Activated CD8-positive, alpha-beta T cell treated with anti-CD3 and anti-CD28 coated beads, Interleukin-2, amount 10 ng/mL, durations not matched to agents 7 days and 5 days (primary cell): ENCODE measurements at regions not wholly inside any gene's neighbourhood (a gene's known extent, or its start where the extent isn't known, plus 50 kb on each side); places are given as distances from the start of the nearest gene placed in this dataset.

Source experiments
- ATAC-seq: fragments of 150-1000 bp; cut with Tn5 transposase; one replicate; pipeline ENCODE4 v1.10.0; 2021; ENCODE audit warnings: moderate library complexity
- CTCF ChIA-PET: fragments of 350-600 bp; sonication (Branson Sonifier 250); formaldehyde crosslinking; loops from one replicate; lab custom pipeline; 2021; ENCODE audit warnings: antibody characterized with exemption; lab: Charles Lee
- POLR2A ChIA-PET: fragments of 350-600 bp; sonication (Branson Sonifier 250); formaldehyde crosslinking; loops from one replicate; lab custom pipeline; 2021; ENCODE audit warnings: antibody characterized with exemption; lab: Charles Lee
- DNase-seq: peaks from one replicate; pipeline ENCODE4 v3.0.0-alpha.2; 2020
- H3K27ac Mint-ChIP-seq: one replicate; pipeline ENCODE4 v1.8.0; 2021; ENCODE audit warnings: mild to moderate bottlenecking, mixed read lengths
- H3K27me3 Mint-ChIP-seq: one replicate; pipeline ENCODE4 v1.8.0; 2021; ENCODE audit warnings: low read depth, mixed read lengths
- H3K36me3 Mint-ChIP-seq: one replicate; pipeline ENCODE4 v1.8.0; 2021; ENCODE audit warnings: low read depth, mixed read lengths
- H3K4me1 Mint-ChIP-seq: one replicate; pipeline ENCODE4 v1.8.0; 2021; ENCODE audit warnings: low read depth, mixed read lengths
- H3K4me3 Mint-ChIP-seq: one replicate; pipeline ENCODE4 v1.8.0; 2021; ENCODE audit warnings: mild to moderate bottlenecking, mixed read lengths
- H3K9me3 Mint-ChIP-seq: one replicate; pipeline ENCODE4 v1.8.0; 2022; ENCODE audit warnings: mixed read lengths; ENCODE audit not compliant: insufficient read depth

DNA sequence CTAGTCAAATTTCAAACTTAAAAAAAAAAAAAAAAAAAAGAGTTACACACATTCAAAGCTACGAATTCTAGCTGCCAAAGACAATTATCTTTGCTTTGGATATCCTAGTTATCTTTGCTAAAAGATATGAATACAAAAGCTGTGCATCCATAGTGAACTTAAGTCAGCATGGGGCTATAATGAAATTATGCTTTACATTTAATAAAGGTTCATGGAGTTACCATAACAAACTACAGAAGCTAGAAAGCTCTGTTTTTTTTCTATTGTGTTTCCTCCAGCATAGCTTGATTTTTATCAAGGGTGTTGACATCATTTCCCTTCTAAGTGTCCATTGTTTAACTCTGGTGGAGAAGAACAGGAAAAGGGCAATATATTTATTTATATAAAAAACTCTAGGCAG is 234.1 kb downstream of the ANKRD50 start:
- Mint-ChIP-seq H3K27ac (no peak overlapping the region), H3K9me3 (no peaks in the 10 kb centered on the region), H3K4me3 (no peak overlapping the region), H3K4me1 (no peaks in the 10 kb centered on the region), H3K27me3 (peaks cover 3% of the 10 kb centered on the region), H3K36me3 (no peaks in the 10 kb centered on the region)
- CTCF ChIA-PET = no interaction called here
- ATAC-seq = no peak
- POLR2A ChIA-PET = no interaction called here
- no peak for DNase-seq

DNA sequence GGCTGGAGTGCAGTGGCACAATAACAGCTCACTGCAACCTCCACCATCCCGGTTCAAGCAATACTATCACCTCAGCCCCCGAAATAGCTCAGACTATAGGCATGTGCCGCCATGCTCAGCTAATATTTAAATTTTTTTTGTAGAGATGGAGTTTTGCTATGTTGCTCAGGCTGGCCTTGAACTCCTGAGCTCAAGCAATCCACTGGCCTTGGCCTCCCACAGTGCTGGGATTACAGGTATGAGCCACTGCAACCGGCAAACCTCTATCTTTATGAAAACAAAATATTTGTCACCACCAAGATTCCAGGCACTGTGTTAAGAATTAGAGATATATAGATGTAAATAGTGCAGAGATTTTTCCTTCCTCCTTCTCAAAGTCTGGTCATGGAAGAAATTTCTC is 232.5 kb downstream of the ANKRD50 start:
- no peaks in the 10 kb centered on the region for H3K4me1 Mint-ChIP-seq
- no peak overlapping the region for H3K4me3 Mint-ChIP-seq
- ATAC-seq = no peak
- ChIA-PET CTCF (no interaction called here), POLR2A (no interaction called here)
- H3K9me3 Mint-ChIP-seq = no peaks in the 10 kb centered on the region
- H3K27me3 Mint-ChIP-seq = peaks cover 3% of the 10 kb centered on the region
- H3K27ac Mint-ChIP-seq = no peak overlapping the region
- H3K36me3 Mint-ChIP-seq = no peaks in the 10 kb centered on the region
- DNase-seq = no peak

- ChIA-PET POLR2A (no interaction called here), CTCF (no interaction called here)
- no peaks in the 10 kb centered on the region for H3K36me3 Mint-ChIP-seq
- no peaks in the 10 kb centered on the region for H3K9me3 Mint-ChIP-seq
- no peak overlapping the region for H3K4me3 Mint-ChIP-seq
- no peak for ATAC-seq
- H3K27ac Mint-ChIP-seq = no peak overlapping the region
- peaks cover 3% of the 10 kb centered on the region for H3K27me3 Mint-ChIP-seq
- H3K4me1 Mint-ChIP-seq = no peaks in the 10 kb centered on the region
- no peak for DNase-seq
Observed at GRCh38 chr4:124481123-124481522, 231.4 kb downstream of the ANKRD50 start.

- no peaks in the 10 kb centered on the region for H3K9me3 Mint-ChIP-seq
- ATAC-seq (no peak), DNase-seq (no peak)
- no peaks in the 10 kb centered on the region for H3K4me1 Mint-ChIP-seq
- ChIA-PET POLR2A (no interaction called here), CTCF (no interaction called here)
- H3K36me3 Mint-ChIP-seq = no peaks in the 10 kb centered on the region
- no peak overlapping the region for H3K4me3 Mint-ChIP-seq
- peaks cover 3% of the 10 kb centered on the region for H3K27me3 Mint-ChIP-seq
- no peak overlapping the region for H3K27ac Mint-ChIP-seq
Observed at GRCh38 chr4:124483048-124483906, 229.3 kb downstream of the ANKRD50 start.

GRCh38 chr4:124484008-124484407 is 228.5 kb downstream of the ANKRD50 start:
- no peak for DNase-seq
- CTCF ChIA-PET = no interaction called here
- Mint-ChIP-seq H3K36me3 (no peaks in the 10 kb centered on the region), H3K27me3 (peaks cover 3% of the 10 kb centered on the region), H3K4me3 (no peak overlapping the region), H3K9me3 (no peaks in the 10 kb centered on the region), H3K4me1 (no peaks in the 10 kb centered on the region), H3K27ac (no peak overlapping the region)
- POLR2A ChIA-PET = no interaction called here
- ATAC-seq = no peak

GRCh38 chr4:124484940-124485339 is 227.6 kb downstream of the ANKRD50 start:
- ATAC-seq (no peak), DNase-seq (no peak)
- Mint-ChIP-seq H3K9me3 (no peaks in the 10 kb centered on the region), H3K4me3 (no peak overlapping the region), H3K27me3 (peaks cover 3% of the 10 kb centered on the region), H3K36me3 (no peaks in the 10 kb centered on the region), H3K4me1 (no peaks in the 10 kb centered on the region), H3K27ac (no peak overlapping the region)
- ChIA-PET POLR2A (no interaction called here), CTCF (no interaction called here)

GRCh38 chr4:124486423-124486822 is 226.1 kb downstream of the ANKRD50 start:
- ChIA-PET CTCF (no interaction called here), POLR2A (no interaction called here)
- H3K36me3 Mint-ChIP-seq = no peaks in the 10 kb centered on the region
- no peaks in the 10 kb centered on the region for H3K4me1 Mint-ChIP-seq
- H3K27me3 Mint-ChIP-seq = peaks cover 3% of the 10 kb centered on the region
- ATAC-seq = no peak
- no peak for DNase-seq
- no peak overlapping the region for H3K4me3 Mint-ChIP-seq
- H3K27ac Mint-ChIP-seq = no peak overlapping the region
- no peaks in the 10 kb centered on the region for H3K9me3 Mint-ChIP-seq

DNA sequence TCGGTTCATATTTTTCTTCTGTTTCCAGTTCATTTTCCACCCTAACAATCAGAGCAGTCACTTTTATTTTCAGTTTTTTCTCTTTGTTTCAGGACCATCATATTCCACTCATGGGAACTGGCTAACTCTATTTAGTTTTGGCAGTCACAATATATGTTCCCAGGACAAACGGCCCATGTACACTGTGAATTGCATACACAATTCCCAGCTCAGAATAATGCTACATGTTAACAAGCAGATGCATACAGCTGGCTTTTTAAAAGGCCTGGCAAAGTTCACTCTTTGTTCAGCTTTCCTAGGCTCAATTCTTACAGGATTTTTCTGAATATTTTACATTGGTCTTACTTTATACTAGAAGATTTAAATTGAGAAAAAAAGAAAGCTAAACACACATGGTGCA is 224.9 kb downstream of the ANKRD50 start:
- ChIA-PET POLR2A (no interaction called here), CTCF (no interaction called here)
- H3K4me3 Mint-ChIP-seq = no peak overlapping the region
- H3K27ac Mint-ChIP-seq = no peak overlapping the region
- DNase-seq (no peak), ATAC-seq (no peak)
- no peaks in the 10 kb centered on the region for H3K9me3 Mint-ChIP-seq
- H3K36me3 Mint-ChIP-seq = no peaks in the 10 kb centered on the region
- H3K27me3 Mint-ChIP-seq = peaks cover 2% of the 10 kb centered on the region
- no peaks in the 10 kb centered on the region for H3K4me1 Mint-ChIP-seq

GRCh38 chr4:124491361-124492145 is 221.0 kb downstream of the ANKRD50 start:
- Mint-ChIP-seq H3K4me3 (no peak overlapping the region), H3K4me1 (no peaks in the 10 kb centered on the region), H3K27ac (no peak overlapping the region), H3K27me3 (no peaks in the 10 kb centered on the region), H3K36me3 (no peaks in the 10 kb centered on the region), H3K9me3 (no peaks in the 10 kb centered on the region)
- no peak for ATAC-seq
- POLR2A ChIA-PET = no interaction called here
- CTCF ChIA-PET = no interaction called here
- DNase-seq = no peak

DNA sequence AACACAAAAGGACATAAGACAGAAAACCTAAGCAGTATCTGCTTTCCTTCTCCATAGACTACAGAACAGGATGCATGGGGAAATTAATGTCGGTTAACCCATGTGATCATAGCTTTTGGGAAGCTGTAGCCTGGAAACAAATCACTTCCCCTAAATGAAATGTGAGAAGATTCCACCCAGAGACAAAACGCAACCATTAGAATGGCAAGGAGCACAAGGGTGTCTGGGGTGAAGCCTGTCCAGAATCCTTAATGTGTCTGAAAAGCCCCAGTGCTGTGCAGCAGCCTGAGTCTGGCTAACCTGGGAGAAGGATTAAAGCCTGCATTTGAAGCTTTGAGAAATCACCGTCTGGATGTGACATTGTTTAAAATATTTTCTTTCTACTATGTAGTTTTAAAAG is 213.3 kb downstream of the ANKRD50 start:
- no peaks in the 10 kb centered on the region for H3K36me3 Mint-ChIP-seq
- no peaks in the 10 kb centered on the region for H3K9me3 Mint-ChIP-seq
- no peak overlapping the region for H3K27ac Mint-ChIP-seq
- no peak for DNase-seq
- H3K27me3 Mint-ChIP-seq = peaks cover 2% of the 10 kb centered on the region
- POLR2A ChIA-PET = no interaction called here
- H3K4me1 Mint-ChIP-seq = no peaks in the 10 kb centered on the region
- CTCF ChIA-PET = no interaction called here
- no peak for ATAC-seq
- no peak overlapping the region for H3K4me3 Mint-ChIP-seq

DNA sequence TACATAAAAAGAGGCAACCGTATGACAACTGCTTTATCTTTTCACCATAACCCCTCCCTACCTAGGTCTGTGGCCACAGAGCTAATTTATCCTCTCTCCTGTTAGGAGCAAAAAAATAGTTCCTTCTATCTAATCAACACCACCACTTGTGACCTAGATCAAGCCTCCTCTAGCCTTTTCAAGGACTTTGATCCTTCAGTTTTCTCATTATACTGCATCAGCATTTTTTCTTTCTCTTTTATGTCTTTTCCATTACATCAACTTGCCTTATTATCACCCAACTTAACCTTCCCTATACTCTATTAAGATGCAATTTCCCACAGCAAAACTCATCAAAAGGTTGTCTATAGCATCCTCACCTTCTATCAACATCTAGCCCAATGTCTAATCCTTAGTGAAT is 211.0 kb downstream of the ANKRD50 start:
- POLR2A ChIA-PET = no interaction called here
- H3K9me3 Mint-ChIP-seq = no peaks in the 10 kb centered on the region
- no peak for DNase-seq
- peaks cover 2% of the 10 kb centered on the region for H3K27me3 Mint-ChIP-seq
- H3K27ac Mint-ChIP-seq = no peak overlapping the region
- ATAC-seq = no peak
- no peaks in the 10 kb centered on the region for H3K36me3 Mint-ChIP-seq
- H3K4me1 Mint-ChIP-seq = no peaks in the 10 kb centered on the region
- CTCF ChIA-PET = no interaction called here
- no peak overlapping the region for H3K4me3 Mint-ChIP-seq

DNA sequence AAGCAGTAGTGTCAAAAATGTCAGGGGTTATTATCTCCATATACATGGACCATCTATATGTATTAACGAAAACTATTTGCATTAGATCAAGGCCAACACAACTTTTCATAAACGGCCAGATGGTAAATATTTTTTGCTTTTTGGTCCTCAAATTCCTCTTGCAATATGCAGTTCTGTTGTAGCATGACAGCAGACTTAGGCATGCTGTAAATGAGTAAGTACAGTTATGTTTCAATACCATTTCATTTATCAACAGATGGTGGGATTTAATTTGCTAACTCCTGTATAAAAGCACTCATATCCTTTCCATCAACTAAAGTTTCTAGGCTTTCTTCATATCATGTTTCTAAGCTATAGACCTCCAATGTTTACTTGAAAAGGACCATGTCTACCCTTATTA is 208.1 kb downstream of the ANKRD50 start:
- POLR2A ChIA-PET = no interaction called here
- ATAC-seq (no peak), DNase-seq (no peak)
- H3K4me1 Mint-ChIP-seq = no peaks in the 10 kb centered on the region
- H3K4me3 Mint-ChIP-seq = no peak overlapping the region
- H3K36me3 Mint-ChIP-seq = no peaks in the 10 kb centered on the region
- H3K27ac Mint-ChIP-seq = no peak overlapping the region
- CTCF ChIA-PET = no interaction called here
- H3K27me3 Mint-ChIP-seq = no peaks in the 10 kb centered on the region
- no peaks in the 10 kb centered on the region for H3K9me3 Mint-ChIP-seq
